H1 (cell line): ENCODE measurements at regions not wholly inside any gene's neighbourhood (a gene's known extent, or its start where the extent isn't known, plus 50 kb on each side); places are given as distances from the start of the nearest gene placed in this dataset.

Experiments used
- CTCF ChIA-PET: fragments of 300-600 bp; sonication (Branson Sonifier 250); formaldehyde crosslinking; loops from one replicate; lab custom pipeline; 2021; ENCODE audit not compliant: partially characterized antibody; lab: Charles Lee
- POLR2A ChIA-PET: fragments of 300-600 bp; sonication (Branson Sonifier 250); formaldehyde crosslinking; loops from one replicate; lab custom pipeline; 2021; ENCODE audit warnings: inconsistent platforms; ENCODE audit not compliant: partially characterized antibody; lab: Charles Lee
- DNase-seq, 2 experiments: peaks; one replicate each; pipeline versions ENCODE4 v3.0.0 to v3.0.0-alpha.2; 2010 to 2022; ENCODE audit warnings: low spot score in 2 of 2, low read depth in 1 of 2, mixed read lengths in 1 of 2
- FAIRE-seq: peaks from 2 replicates; lab custom pipeline; 2011; peaks lifted over from hg19 to GRCh38; lab: Jason Lieb, UNC
- H2AFZ ChIP-seq: 2 replicates; pipeline ENCODE4 v1.8.1; 2012; ENCODE audit warnings: low read length, inconsistent platforms
- H2AK5ac ChIP-seq: 2 replicates; pipeline ENCODE4 v1.6.1; 2013; ENCODE audit warnings: low read depth, low read length
- H2BK120ac ChIP-seq: replicated peaks from 2 replicates; pipeline ENCODE3; 2013; ENCODE audit warnings: low read depth, low read length, inconsistent platforms
- H2BK12ac ChIP-seq: 2 replicates; pipeline ENCODE4 v1.6.1; 2013; ENCODE audit warnings: low read depth, low read length
- H2BK15ac ChIP-seq: 2 replicates; pipeline ENCODE4 v1.6.1; 2013; ENCODE audit warnings: low read length
- H2BK20ac ChIP-seq: 2 replicates; pipeline ENCODE4 v1.6.1; 2013; ENCODE audit warnings: low read length
- H2BK5ac ChIP-seq: 2 replicates; pipeline ENCODE4 v1.6.1; 2013; ENCODE audit warnings: low read depth, low read length
- H3K14ac ChIP-seq: 2 replicates; pipeline ENCODE4 v1.6.1; 2013; ENCODE audit warnings: inconsistent platforms; ENCODE audit not compliant: insufficient read length
- H3K18ac ChIP-seq: 2 replicates; pipeline ENCODE4 v1.6.1; 2013; ENCODE audit warnings: low read length; ENCODE audit errors: extremely low read depth
- H3K23ac ChIP-seq: 2 replicates; pipeline ENCODE4 v1.6.1; 2013; ENCODE audit warnings: inconsistent platforms; ENCODE audit not compliant: insufficient read length
- H3K23me2 ChIP-seq: 2 replicates; pipeline ENCODE4 v1.6.1; 2013; ENCODE audit warnings: low read depth, low read length
- H3K27ac ChIP-seq: 2 replicates; pipeline ENCODE4 v1.6.1; 2011; ENCODE audit warnings: low read depth, low read length, inconsistent platforms
- H3K27me3 ChIP-seq, 4 experiments: replicated peaks in 1 of 4; 1 replicate in 1 of 4; 2 replicates in 3 of 4; pipeline versions ENCODE4 v1.6.1 to v1.8.1; 2011 to 2013; ENCODE audit warnings: low read length in 3 of 4, mild to moderate bottlenecking in 3 of 4, inconsistent platforms in 2 of 4, mixed read lengths in 2 of 4, moderate library complexity in 1 of 4; ENCODE audit not compliant: control insufficient read depth in 3 of 4, insufficient read depth in 3 of 4; ENCODE audit errors: extremely low read depth in 1 of 4
- H3K36me3 ChIP-seq, 4 experiments: 2 replicates each; pipeline versions ENCODE4 v1.6.1 to v1.8.1; 2011 to 2013; ENCODE audit warnings: mild to moderate bottlenecking in 4 of 4, low read length in 3 of 4, moderate library complexity in 2 of 4, control low read depth in 1 of 4, inconsistent platforms in 1 of 4; ENCODE audit not compliant: insufficient read depth in 4 of 4, control insufficient read depth in 2 of 4
- H3K4ac ChIP-seq: replicated peaks from 2 replicates; pipeline ENCODE3; 2013; ENCODE audit warnings: low read length, low read depth, mixed read lengths, inconsistent platforms; ENCODE audit not compliant: insufficient read length
- H3K4me1 ChIP-seq, 4 experiments: replicated peaks in 1 of 4; 1 replicate in 1 of 4; 2 replicates in 3 of 4; pipeline versions ENCODE4 v1.6.1 to v1.8.1; 2011 to 2013; ENCODE audit warnings: low read length in 3 of 4, inconsistent platforms in 2 of 4, mixed read lengths in 1 of 4; ENCODE audit not compliant: insufficient read depth in 4 of 4, control insufficient read depth in 3 of 4
- H3K4me2 ChIP-seq, 2 experiments: 2 replicates each; pipeline versions ENCODE4 v1.6.1 to v1.8.1; 2011 to 2013; ENCODE audit warnings: low read depth in 2 of 2, low read length in 2 of 2, control low read depth in 1 of 2, inconsistent platforms in 1 of 2, mild to moderate bottlenecking in 1 of 2; ENCODE audit not compliant: insufficient read depth in 1 of 2
- H3K4me3 ChIP-seq, 4 experiments: fragments of 200-600, 300-600 bp in 1 of 4; sonication (generic), shearing (Covaris generic), sonication (Bioruptor Twin) in 1 of 4; 2 replicates each; pipeline versions ENCODE4 v1.5.1 to v1.8.1; 2011 to 2016; ENCODE audit warnings: low read length in 4 of 4, low read depth in 3 of 4, control low read depth in 2 of 4, inconsistent platforms in 2 of 4, mild to moderate bottlenecking in 2 of 4, mixed read lengths in 1 of 4, moderate library complexity in 1 of 4; ENCODE audit not compliant: insufficient read depth in 2 of 4; ENCODE audit errors: extremely low read depth in 1 of 4
- H3K56ac ChIP-seq: replicated peaks from 2 replicates; pipeline ENCODE3; 2013; ENCODE audit warnings: low read depth, mild to moderate bottlenecking, mixed read lengths, low read length, inconsistent platforms; ENCODE audit not compliant: insufficient read length
- H3K79me1 ChIP-seq: 2 replicates; pipeline ENCODE4 v1.6.1; 2013; ENCODE audit warnings: low read depth, low read length, control low read depth
- H3K79me2 ChIP-seq, 2 experiments: 2 replicates each; pipeline versions ENCODE4 v1.6.1 to v1.8.1; 2012 to 2013; ENCODE audit warnings: low read length in 2 of 2, mild to moderate bottlenecking in 2 of 2, inconsistent platforms in 1 of 2; ENCODE audit not compliant: insufficient read depth in 2 of 2, control insufficient read depth in 1 of 2
- H3K9ac ChIP-seq, 4 experiments: replicated peaks in 1 of 4; 1 replicate in 1 of 4; 2 replicates in 3 of 4; pipeline versions ENCODE4 v1.6.1 to v1.8.1; 2011 to 2013; ENCODE audit warnings: low read depth in 3 of 4, low read length in 3 of 4, control low read depth in 2 of 4, mild to moderate bottlenecking in 2 of 4, moderate library complexity in 2 of 4, inconsistent platforms in 1 of 4; ENCODE audit errors: extremely low read depth in 1 of 4
- H3K9me3 ChIP-seq, 2 experiments: 2 replicates each; pipeline versions ENCODE4 v1.6.1 to v1.8.1; 2012 to 2013; ENCODE audit warnings: mild to moderate bottlenecking in 2 of 2, moderate library complexity in 2 of 2, control low read depth in 1 of 2, inconsistent platforms in 1 of 2, low read depth in 1 of 2, low read length in 1 of 2, mixed read lengths in 1 of 2; ENCODE audit not compliant: insufficient read depth in 2 of 2
- H4K20me1 ChIP-seq, 2 experiments: replicated peaks in 1 of 2; 2 replicates each; pipeline versions ENCODE3 to v1.8.1; 2011 to 2013; ENCODE audit warnings: inconsistent platforms in 2 of 2, low read length in 2 of 2, mild to moderate bottlenecking in 1 of 2; ENCODE audit not compliant: insufficient read depth in 2 of 2, control insufficient read depth in 1 of 2
- H4K5ac ChIP-seq: 2 replicates; pipeline ENCODE4 v1.6.1; 2013; ENCODE audit warnings: low read length, low read depth, mixed read lengths, inconsistent platforms; ENCODE audit not compliant: insufficient read length
- H4K8ac ChIP-seq: 2 replicates; pipeline ENCODE4 v1.8.0; 2013; ENCODE audit warnings: mild to moderate bottlenecking, moderate library complexity, low read length, inconsistent platforms; ENCODE audit not compliant: insufficient read depth; ENCODE audit errors: extremely low read depth
- H4K91ac ChIP-seq: replicated peaks from 2 replicates; pipeline ENCODE3; 2013; ENCODE audit warnings: low read length, mixed read lengths, inconsistent platforms; ENCODE audit not compliant: insufficient read length
- BCL11A ChIP-seq, 2 experiments: IDR thresholded peaks; one replicate each; pipeline ENCODE4 v1.6.1; 2011; ENCODE audit warnings: low read depth in 2 of 2, low read length in 2 of 2, mild to moderate bottlenecking in 2 of 2
- CBX5 ChIP-seq: fragments of 300-800, 300-1000 bp; sonication (generic); IDR thresholded peaks from 2 replicates; pipeline ENCODE4 v1.7.1; 2016; ENCODE audit warnings: antibody characterized with exemption, low read length, low read depth
- CTBP2 ChIP-seq: IDR thresholded peaks from 2 replicates; pipeline ENCODE4 v1.7.0; 2011; ENCODE audit warnings: borderline replicate concordance, mild to moderate bottlenecking, moderate library complexity, mixed read lengths, low read length; ENCODE audit not compliant: insufficient read depth, insufficient read length
- GABPA ChIP-seq: IDR thresholded peaks from 2 replicates; pipeline ENCODE4 v1.6.1; 2011; ENCODE audit warnings: mild to moderate bottlenecking, low read length, moderate library complexity, borderline replicate concordance; ENCODE audit not compliant: insufficient read depth
- JUND ChIP-seq: IDR thresholded peaks from 2 replicates; pipeline ENCODE4 v1.6.1; 2011; ENCODE audit warnings: mild to moderate bottlenecking, improper control_type of control experiment, low read length
- RBBP5 ChIP-seq: IDR thresholded peaks from 2 replicates; pipeline ENCODE4 v1.7.1; 2012; ENCODE audit warnings: low read depth, mild to moderate bottlenecking, inconsistent platforms, low read length, moderate library complexity, borderline replicate concordance
- RNF2 ChIP-seq: fragments of 200-900, 300-1000 bp; sonication (generic); IDR thresholded peaks from 2 replicates; pipeline ENCODE4 v1.7.1; 2016; ENCODE audit warnings: borderline replicate concordance, low read depth, mild to moderate bottlenecking, antibody characterized with exemption, low read length; ENCODE audit not compliant: poor library complexity, severe bottlenecking; ENCODE audit errors: missing control alignments
- SP1 ChIP-seq: IDR thresholded peaks from 2 replicates; pipeline ENCODE4 v1.6.1; 2011; ENCODE audit warnings: low read depth, low read length
- SUZ12 ChIP-seq: fragments of 200-600 bp; sonication (generic); IDR thresholded peaks from 2 replicates; pipeline ENCODE4 v1.6.1; 2012; ENCODE audit warnings: mild to moderate bottlenecking, inconsistent platforms, low read length, moderate library complexity, mixed read lengths
- YY1 ChIP-seq: IDR thresholded peaks from 2 replicates; pipeline ENCODE4 v1.6.1; 2011; ENCODE audit warnings: low read depth, mild to moderate bottlenecking, low read length
- WGBS, 2 experiments: shearing (Covaris generic) in 1 of 2; methylation state at CpG; one replicate each; pipeline versions ENCODE4 v1.1.6 to v1.1.7; 2013 to 2015; ENCODE audit warnings: low lambda C conversion rate in 2 of 2, mixed read lengths in 2 of 2, inconsistent platforms in 1 of 2, low coverage in 1 of 2, missing lambda C conversion rate in 1 of 2; ENCODE audit not compliant: insufficient replicate concordance in 2 of 2, insufficient coverage in 1 of 2, insufficient read length in 1 of 2; ENCODE audit errors: extremely low coverage in 1 of 2, missing lambda C conversion rate in 1 of 2; 5-methylcytosine and 5-hydroxymethylcytosine counted together
- TF ChIP-seq, protein P1 (sequence below): IDR thresholded peaks from 2 replicates; pipeline ENCODE4 v1.6.1; 2011; ENCODE audit warnings: low read length, improper control_type of control experiment

GRCh38 chr20:50347284-50348063 lies 156.8 kb downstream of the CEBPB start:
- H3K27me3 ChIP-seq, result no peaks in the 10 kb centered on the region
- H4K8ac ChIP-seq, result no peak overlapping the region
- no peak overlapping the region for H2BK5ac ChIP-seq
- H3K27ac ChIP-seq, result no peak overlapping the region
- H2BK120ac ChIP-seq, result no peak overlapping the region
- no peak overlapping the region for H2BK20ac ChIP-seq
- H3K4me1 ChIP-seq, result 0 out of 7 replicates have a peak, but pooled peaks cover 0 to 3% (median 0%) of the 10 kb centered on the region in 4 experiments
- H3K79me2 ChIP-seq, result no peaks in the 10 kb centered on the region
- H2AK5ac ChIP-seq, result no peak overlapping the region
- no peak overlapping the region for H3K4me3 ChIP-seq
- no peak overlapping the region; the same call in 1 of the 2 replicates for H2AFZ ChIP-seq
- H3K18ac ChIP-seq, result no peak overlapping the region
- no peak overlapping the region for H3K4me2 ChIP-seq
- POLR2A ChIA-PET, result interaction anchor here (0.8 to 1.4 kb wide), 2 partner anchors 30 to 158 kb away, joined by 3 to 4 read pairs; no protein-coding TSS in a partner anchor
- H4K20me1 ChIP-seq, result no peaks in the 10 kb centered on the region
- H3K56ac ChIP-seq, result no peak overlapping the region
- H4K5ac ChIP-seq, result no peak overlapping the region
- 75% methylated on average over 13 of the region's 13 CpGs; no CpG with 5 or more reads in 1 of the 2 experiments for WGBS, 2 experiments
- H3K23ac ChIP-seq, result no peak overlapping the region
- H2BK15ac ChIP-seq, result no peak overlapping the region
- no peak overlapping the region for H3K9ac ChIP-seq
- no peak overlapping the region for H4K91ac ChIP-seq
- H3K9me3 ChIP-seq, result no peaks in the 10 kb centered on the region
- CTCF ChIA-PET, result interaction anchor here (0.6 to 3.4 kb wide), 8 partner anchors 10 to 589 kb away, joined by 3 to 12 read pairs (median 4); partner anchors contain the start of gene CEBPB
- H3K4ac ChIP-seq, result no peak overlapping the region
- no peak overlapping the region for H3K14ac ChIP-seq
- FAIRE-seq, result no peak
- no peaks in the 10 kb centered on the region for H3K36me3 ChIP-seq
- DNase-seq, result no peak
- no peaks in the 10 kb centered on the region for H3K79me1 ChIP-seq
- no peak overlapping the region for H2BK12ac ChIP-seq
- H3K23me2 ChIP-seq, result no peaks in the 10 kb centered on the region
- no peak for TF ChIP-seq GABPA
- no peak for TF ChIP-seq SP1
- no peak for TF ChIP-seq RBBP5
- TF ChIP-seq JUND, result no peak
- no peak for TF ChIP-seq YY1
- no peak for TF ChIP-seq CTBP2
- TF ChIP-seq BCL11A (IDR thresholded peaks at IDR 0.05; ENCODE audit: low read depth in 2 of 2, low read length in 2 of 2), result no peak
- TF ChIP-seq, protein P1, sequence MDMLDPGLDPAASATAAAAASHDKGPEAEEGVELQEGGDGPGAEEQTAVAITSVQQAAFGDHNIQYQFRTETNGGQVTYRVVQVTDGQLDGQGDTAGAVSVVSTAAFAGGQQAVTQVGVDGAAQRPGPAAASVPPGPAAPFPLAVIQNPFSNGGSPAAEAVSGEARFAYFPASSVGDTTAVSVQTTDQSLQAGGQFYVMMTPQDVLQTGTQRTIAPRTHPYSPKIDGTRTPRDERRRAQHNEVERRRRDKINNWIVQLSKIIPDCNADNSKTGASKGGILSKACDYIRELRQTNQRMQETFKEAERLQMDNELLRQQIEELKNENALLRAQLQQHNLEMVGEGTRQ, result no peak
- no peak for TF ChIP-seq SUZ12
- TF ChIP-seq RNF2, result no peak
- no peak for TF ChIP-seq CBX5
